K562 (cell line): ENCODE measurements at regions not wholly inside any gene's neighbourhood (a gene's known extent, or its start where the extent isn't known, plus 50 kb on each side); places are given as distances from the start of the nearest gene placed in this dataset.

Experiments used
- ATAC-seq: fragments of 200-7000 bp; cut with Tn5 transposase; 3 replicates; pipeline ENCODE4 v1.9.1; 2020; ENCODE audit warnings: moderate library complexity
- BruUV-seq: library from RNA; stranded (reverse); fragments of 400-500 nt; replicated peaks from 2 replicates; lab custom pipeline; 2021; lab: Mats Ljungman, UMichigan
- CTCF ChIA-PET: fragments of 300-600 bp; formaldehyde crosslinking; extraction: SDS; loops from one replicate; lab custom pipeline; 2021; ENCODE audit warnings: low intra/inter-chr PET ratio; lab: Yijun Ruan, JAX
- POLR2A ChIA-PET: fragments of 300-600, 350-650 bp; sonication (Branson Sonifier 250); formaldehyde crosslinking; extraction: SDS; loops from one replicate; lab custom pipeline; 2021; ENCODE audit warnings: antibody characterized with exemption, inconsistent platforms; lab: Yijun Ruan, JAX
- DNase-seq, 4 experiments: peaks; one replicate each; pipeline versions ENCODE4 v3.0.0 to v3.0.0-alpha.2; 2011 to 2018; ENCODE audit warnings: low spot score in 3 of 4, mixed read lengths in 3 of 4; ENCODE audit errors: extremely low read depth in 1 of 4
- FAIRE-seq: peaks from 2 replicates; lab custom pipeline; 2011; peaks lifted over from hg19 to GRCh38; lab: Jason Lieb, UNC
- H2AFZ ChIP-seq: 2 replicates; pipeline ENCODE4 v1.6.0; 2011; ENCODE audit warnings: low read depth, low read length, control low read depth, inconsistent platforms
- H3K27ac ChIP-seq: fragments of 200-600 bp; 3 replicates; pipeline ENCODE4 v1.8.0; 2011; ENCODE audit warnings: low read depth, mild to moderate bottlenecking, control low read depth, inconsistent platforms, low read length, moderate library complexity, mixed read lengths; ENCODE audit errors: extremely low read depth
- H3K27me3 ChIP-seq, 2 experiments: fragments of 300-600 bp in 1 of 2; 2 replicates in 1 of 2; 3 replicates in 1 of 2; pipeline versions ENCODE4 v1.6.0 to v1.8.0; 2011; ENCODE audit warnings: inconsistent platforms in 2 of 2, low read length in 2 of 2, mild to moderate bottlenecking in 1 of 2, mixed read lengths in 1 of 2, moderate library complexity in 1 of 2; ENCODE audit not compliant: control insufficient read depth in 2 of 2, insufficient read depth in 2 of 2
- H3K36me3 ChIP-seq: fragments of 300-600 bp; 3 replicates; pipeline ENCODE4 v1.8.0; 2011; ENCODE audit warnings: mild to moderate bottlenecking, low read length, inconsistent platforms; ENCODE audit not compliant: control insufficient read depth, insufficient read depth
- H3K4me1 ChIP-seq, 2 experiments: fragments of 200-600 bp in 1 of 2; replicated peaks in 1 of 2; 2 replicates in 1 of 2; 3 replicates in 1 of 2; pipeline versions ENCODE4 v1.5.1 to v1.8.0; 2011; ENCODE audit warnings: inconsistent platforms in 2 of 2, low read length in 2 of 2, mild to moderate bottlenecking in 1 of 2, mixed read lengths in 1 of 2, moderate library complexity in 1 of 2; ENCODE audit not compliant: control insufficient read depth in 2 of 2, insufficient read depth in 2 of 2
- H3K4me2 ChIP-seq: 2 replicates; pipeline ENCODE4 v1.6.1; 2011; ENCODE audit warnings: low read length, control low read depth, inconsistent platforms, mixed read lengths; ENCODE audit not compliant: insufficient read depth
- H3K4me3 ChIP-seq: fragments of 200-600 bp; sonication (generic), shearing (Covaris generic); 2 replicates; pipeline ENCODE4 v1.5.1; 2016; ENCODE audit warnings: control low read depth, inconsistent platforms
- H3K79me2 ChIP-seq: fragments of 200-600 bp; 3 replicates; pipeline ENCODE4 v1.8.0; 2011; ENCODE audit warnings: low read length, inconsistent platforms; ENCODE audit not compliant: control insufficient read depth, insufficient read depth
- H3K9ac ChIP-seq, 2 experiments: 2 replicates each; pipeline versions ENCODE4 v1.6.0 to v1.6.1; 2011; ENCODE audit warnings: low read depth in 2 of 2, low read length in 2 of 2, control low read depth in 1 of 2, inconsistent platforms in 1 of 2, mild to moderate bottlenecking in 1 of 2, mixed read lengths in 1 of 2; ENCODE audit not compliant: insufficient read depth in 1 of 2
- H3K9me1 ChIP-seq: one replicate; pipeline ENCODE4 v1.6.0; 2011; ENCODE audit warnings: inconsistent platforms, mild to moderate bottlenecking, low read length, moderate library complexity; ENCODE audit not compliant: control insufficient read depth, insufficient read depth
- H3K9me3 ChIP-seq: replicated peaks from 2 replicates; pipeline ENCODE4 v1.5.1; 2011; ENCODE audit warnings: low read depth, low read length, inconsistent platforms; ENCODE audit not compliant: control insufficient read depth, insufficient read depth
- H4K20me1 ChIP-seq: replicated peaks from 2 replicates; pipeline ENCODE4 v1.6.1; 2011; ENCODE audit warnings: low read length, inconsistent platforms, mixed read lengths; ENCODE audit not compliant: control insufficient read depth, insufficient read depth
- CBX2 ChIP-seq: fragments of 200-600 bp; sonication (generic); IDR thresholded peaks from one replicate; pipeline ENCODE4 v1.6.1; 2012; ENCODE audit warnings: mild to moderate bottlenecking, low read length, inconsistent platforms; ENCODE audit not compliant: insufficient read depth, poor library complexity, severe bottlenecking
- HDAC3 ChIP-seq: fragments of 450-650 bp; IDR thresholded peaks from 2 replicates; pipeline ENCODE4 v1.6.1; 2018; ENCODE audit warnings: borderline replicate concordance, mild to moderate bottlenecking, moderate library complexity; ENCODE audit not compliant: partially characterized antibody
- KLF6 ChIP-seq: fragments of 250-450 bp; sonication (Bioruptor Pico); IDR thresholded peaks from 2 replicates; pipeline ENCODE4 v1.4.0; 2020; ENCODE audit warnings: mild to moderate bottlenecking, moderate library complexity, borderline replicate concordance
- RBM25 ChIP-seq: fragments of 200-400 bp; formaldehyde crosslinking; IDR thresholded peaks from 2 replicates; pipeline ENCODE4 v1.6.1; 2018; ENCODE audit warnings: low read length, low read depth, moderate library complexity; ENCODE audit not compliant: severe bottlenecking
- XRCC3 ChIP-seq: fragments of 450-650 bp; IDR thresholded peaks from 2 replicates; pipeline ENCODE4 v1.6.1; 2017; ENCODE audit warnings: mild to moderate bottlenecking, moderate library complexity
- ZC3H8 ChIP-seq: fragments of 450-650 bp; IDR thresholded peaks from 2 replicates; pipeline ENCODE4 v1.6.1; 2017
- WGBS: fragments of 100-300 bp; shearing (Covaris generic); methylation state at CpG from one replicate; pipeline ENCODE4 v1.1.6; 2016; ENCODE audit warnings: low coverage, mixed read lengths; ENCODE audit not compliant: insufficient coverage; ENCODE audit errors: missing lambda C conversion rate; 5-methylcytosine and 5-hydroxymethylcytosine counted together
- in situ Hi-C: fragments of 300-500 bp; cut with MboI; formaldehyde crosslinking; loops from 4 replicates; pipeline ENCODE4 v1.15.0; 2018; ENCODE audit warnings: inconsistent platforms, mixed read lengths
- intact Hi-C: fragments of 100-400 bp; cut with micrococcal nuclease; formaldehyde crosslinking; loops from 2 replicates; pipeline ENCODE4 v1.14.2; 2022
- TF ChIP-seq, protein P1 (sequence below): fragments of 450-650 bp; formaldehyde crosslinking; conservative IDR thresholded peaks from 2 replicates; pipeline ENCODE4 v1.4.0; 2022; ENCODE audit warnings: mild to moderate bottlenecking, missing genetic modification characterization
- TF ChIP-seq, protein P2 (sequence below): fragments of 450-650 bp; formaldehyde crosslinking; IDR thresholded peaks from 2 replicates; pipeline ENCODE4 v1.4.0; 2020; ENCODE audit warnings: mild to moderate bottlenecking, moderate library complexity
- TF ChIP-seq, protein P3 (sequence below): fragments of 250-450 bp; sonication (Bioruptor Pico); IDR thresholded peaks from 2 replicates; pipeline ENCODE4 v1.4.0; 2020; ENCODE audit warnings: borderline replicate concordance
- TF ChIP-seq, protein P4 (sequence below): conservative IDR thresholded peaks from 2 replicates; pipeline ENCODE4 v1.6.1; 2011; ENCODE audit warnings: low read depth, mild to moderate bottlenecking, low read length; ENCODE audit not compliant: control insufficient read depth
- TF ChIP-seq, protein P5 (sequence below): sonication (generic); formaldehyde crosslinking; IDR thresholded peaks from 2 replicates; pipeline ENCODE4 v1.8.1; 2023; ENCODE audit warnings: mild to moderate bottlenecking, missing genetic modification reagents

DNA sequence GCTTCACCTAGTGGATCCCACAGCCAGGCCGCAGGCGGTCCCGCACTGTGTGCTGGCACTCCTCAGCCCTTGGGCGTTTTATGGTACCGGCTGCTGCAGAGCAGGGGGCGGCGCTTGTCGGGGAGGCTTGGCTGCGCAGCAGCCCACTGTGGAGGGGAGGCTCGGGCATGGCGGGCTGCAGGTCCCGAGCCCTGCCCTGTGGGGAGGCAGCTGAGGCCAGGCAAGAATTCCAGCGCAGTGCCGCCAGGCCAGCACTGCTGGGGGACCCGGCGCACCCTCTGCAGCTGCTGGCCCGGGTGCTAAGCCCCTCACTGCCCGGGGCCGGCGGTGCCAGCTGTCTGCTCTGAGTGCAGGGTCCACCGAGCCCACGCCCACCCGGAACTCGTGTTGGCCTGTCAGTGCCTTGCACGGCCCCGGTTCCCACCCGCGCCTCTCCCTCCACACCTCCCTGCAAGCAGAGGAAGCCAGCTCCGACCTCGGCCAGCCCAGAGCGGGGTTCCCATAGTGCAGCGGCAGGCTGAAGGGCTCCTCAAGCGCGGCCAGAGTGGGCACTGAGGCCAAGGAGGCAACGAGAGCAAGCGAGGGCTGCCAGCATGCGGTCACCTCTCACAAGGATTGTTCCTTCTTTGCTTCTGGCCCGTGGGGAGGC lies 435.0 kb upstream of the ATP10A start (continued):
- TF ChIP-seq, protein P1, sequence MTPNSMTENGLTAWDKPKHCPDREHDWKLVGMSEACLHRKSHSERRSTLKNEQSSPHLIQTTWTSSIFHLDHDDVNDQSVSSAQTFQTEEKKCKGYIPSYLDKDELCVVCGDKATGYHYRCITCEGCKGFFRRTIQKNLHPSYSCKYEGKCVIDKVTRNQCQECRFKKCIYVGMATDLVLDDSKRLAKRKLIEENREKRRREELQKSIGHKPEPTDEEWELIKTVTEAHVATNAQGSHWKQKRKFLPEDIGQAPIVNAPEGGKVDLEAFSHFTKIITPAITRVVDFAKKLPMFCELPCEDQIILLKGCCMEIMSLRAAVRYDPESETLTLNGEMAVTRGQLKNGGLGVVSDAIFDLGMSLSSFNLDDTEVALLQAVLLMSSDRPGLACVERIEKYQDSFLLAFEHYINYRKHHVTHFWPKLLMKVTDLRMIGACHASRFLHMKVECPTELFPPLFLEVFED (CRISPR knock-in tag): no peak
- no peak for TF ChIP-seq CBX2

DNA sequence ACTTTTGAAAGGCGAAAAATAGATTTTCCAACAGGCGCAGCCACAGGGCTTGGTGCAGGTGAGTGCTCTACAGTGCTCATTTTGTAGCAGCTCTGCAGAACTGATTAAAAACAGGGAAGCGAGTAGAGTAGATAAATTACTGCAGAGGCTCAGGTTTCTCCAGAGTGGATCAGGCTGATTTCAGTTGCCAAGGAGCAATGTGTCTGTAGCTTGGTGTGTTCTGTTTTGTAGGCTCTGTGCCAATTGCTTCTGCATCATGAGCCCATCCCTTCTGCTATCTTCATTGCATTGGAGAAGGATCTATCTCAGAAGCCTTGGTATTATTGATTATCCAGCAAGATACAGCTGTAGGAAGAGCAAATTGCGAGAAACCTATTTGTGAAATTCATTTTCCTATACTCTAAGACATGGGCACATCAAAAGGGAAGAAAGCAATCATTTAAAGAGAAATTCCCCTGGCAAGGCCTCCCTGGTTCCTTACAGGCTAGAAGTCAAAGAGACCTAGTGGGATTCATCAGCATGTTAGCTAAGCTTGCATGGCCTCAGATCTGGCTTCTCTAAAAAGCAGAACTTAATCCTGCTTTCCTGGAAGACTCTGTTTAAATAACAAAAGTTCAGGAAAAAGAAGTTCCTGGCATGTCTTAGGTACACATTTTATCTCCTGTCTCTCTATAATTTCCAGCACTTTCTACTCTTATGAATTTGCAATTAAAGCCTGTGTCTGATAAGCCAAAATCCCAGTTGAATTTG lies 432.4 kb upstream of the ATP10A start:
- no peak for DNase-seq
- H3K27me3 ChIP-seq: no peaks in the 10 kb centered on the region
- ChIA-PET CTCF (no interaction called here), POLR2A (no interaction called here)
- H3K9me3 ChIP-seq: no peaks in the 10 kb centered on the region
- no peak for FAIRE-seq
- no peaks in the 10 kb centered on the region for H4K20me1 ChIP-seq
- H3K9ac ChIP-seq: no peak overlapping the region
- no peaks in the 10 kb centered on the region for H3K79me2 ChIP-seq
- BruUV-seq: no TSS peak
- in situ Hi-C loops: no loop called here
- H3K36me3 ChIP-seq: no peaks in the 10 kb centered on the region
- H3K9me1 ChIP-seq: no peaks in the 10 kb centered on the region
- ATAC-seq: no peak
- WGBS: 2% methylated on average over 4 of the region's 4 CpGs
- H2AFZ ChIP-seq: no peak overlapping the region
- no peaks in the 10 kb centered on the region for H3K4me1 ChIP-seq
- intact Hi-C loops: no loop called here
- no peak overlapping the region for H3K4me3 ChIP-seq
- no peak overlapping the region for H3K4me2 ChIP-seq
- no peak overlapping the region for H3K27ac ChIP-seq
- TF ChIP-seq, protein P2, sequence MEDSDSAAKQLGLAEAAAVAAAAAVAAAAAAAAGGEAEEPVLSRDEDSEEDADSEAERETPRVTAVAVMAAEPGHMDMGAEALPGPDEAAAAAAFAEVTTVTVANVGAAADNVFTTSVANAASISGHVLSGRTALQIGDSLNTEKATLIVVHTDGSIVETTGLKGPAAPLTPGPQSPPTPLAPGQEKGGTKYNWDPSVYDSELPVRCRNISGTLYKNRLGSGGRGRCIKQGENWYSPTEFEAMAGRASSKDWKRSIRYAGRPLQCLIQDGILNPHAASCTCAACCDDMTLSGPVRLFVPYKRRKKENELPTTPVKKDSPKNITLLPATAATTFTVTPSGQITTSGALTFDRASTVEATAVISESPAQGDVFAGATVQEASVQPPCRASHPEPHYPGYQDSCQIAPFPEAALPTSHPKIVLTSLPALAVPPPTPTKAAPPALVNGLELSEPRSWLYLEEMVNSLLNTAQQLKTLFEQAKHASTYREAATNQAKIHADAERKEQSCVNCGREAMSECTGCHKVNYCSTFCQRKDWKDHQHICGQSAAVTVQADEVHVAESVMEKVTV: no peak
- TF ChIP-seq RBM25 (no peak), KLF6 (no peak), ZC3H8 (no peak), HDAC3 (no peak), XRCC3 (no peak)
- TF ChIP-seq, protein P3, sequence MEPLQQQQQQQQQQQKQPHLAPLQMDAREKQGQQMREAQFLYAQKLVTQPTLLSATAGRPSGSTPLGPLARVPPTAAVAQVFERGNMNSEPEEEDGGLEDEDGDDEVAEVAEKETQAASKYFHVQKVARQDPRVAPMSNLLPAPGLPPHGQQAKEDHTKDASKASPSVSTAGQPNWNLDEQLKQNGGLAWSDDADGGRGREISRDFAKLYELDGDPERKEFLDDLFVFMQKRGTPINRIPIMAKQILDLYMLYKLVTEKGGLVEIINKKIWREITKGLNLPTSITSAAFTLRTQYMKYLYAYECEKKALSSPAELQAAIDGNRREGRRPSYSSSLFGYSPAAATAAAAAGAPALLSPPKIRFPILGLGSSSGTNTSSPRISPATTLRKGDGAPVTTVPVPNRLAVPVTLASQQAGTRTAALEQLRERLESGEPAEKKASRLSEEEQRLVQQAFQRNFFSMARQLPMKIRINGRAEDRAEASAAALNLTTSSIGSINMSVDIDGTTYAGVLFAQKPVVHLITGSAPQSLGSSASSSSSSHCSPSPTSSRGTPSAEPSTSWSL (CRISPR knock-in tag): no peak
- TF ChIP-seq, protein P4, sequence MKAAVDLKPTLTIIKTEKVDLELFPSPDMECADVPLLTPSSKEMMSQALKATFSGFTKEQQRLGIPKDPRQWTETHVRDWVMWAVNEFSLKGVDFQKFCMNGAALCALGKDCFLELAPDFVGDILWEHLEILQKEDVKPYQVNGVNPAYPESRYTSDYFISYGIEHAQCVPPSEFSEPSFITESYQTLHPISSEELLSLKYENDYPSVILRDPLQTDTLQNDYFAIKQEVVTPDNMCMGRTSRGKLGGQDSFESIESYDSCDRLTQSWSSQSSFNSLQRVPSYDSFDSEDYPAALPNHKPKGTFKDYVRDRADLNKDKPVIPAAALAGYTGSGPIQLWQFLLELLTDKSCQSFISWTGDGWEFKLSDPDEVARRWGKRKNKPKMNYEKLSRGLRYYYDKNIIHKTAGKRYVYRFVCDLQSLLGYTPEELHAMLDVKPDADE: no peak
- TF ChIP-seq, protein P5, sequence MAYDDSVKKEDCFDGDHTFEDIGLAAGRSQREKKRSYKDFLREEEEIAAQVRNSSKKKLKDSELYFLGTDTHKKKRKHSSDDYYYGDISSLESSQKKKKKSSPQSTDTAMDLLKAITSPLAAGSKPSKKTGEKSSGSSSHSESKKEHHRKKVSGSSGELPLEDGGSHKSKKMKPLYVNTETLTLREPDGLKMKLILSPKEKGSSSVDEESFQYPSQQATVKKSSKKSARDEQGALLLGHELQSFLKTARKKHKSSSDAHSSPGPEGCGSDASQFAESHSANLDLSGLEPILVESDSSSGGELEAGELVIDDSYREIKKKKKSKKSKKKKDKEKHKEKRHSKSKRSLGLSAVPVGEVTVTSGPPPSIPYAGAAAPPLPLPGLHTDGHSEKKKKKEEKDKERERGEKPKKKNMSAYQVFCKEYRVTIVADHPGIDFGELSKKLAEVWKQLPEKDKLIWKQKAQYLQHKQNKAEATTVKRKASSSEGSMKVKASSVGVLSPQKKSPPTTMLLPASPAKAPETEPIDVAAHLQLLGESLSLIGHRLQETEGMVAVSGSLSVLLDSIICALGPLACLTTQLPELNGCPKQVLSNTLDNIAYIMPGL (CRISPR knock-in tag): no peak
